Choroid plexus epithelial cell (primary cell): ENCODE measurements at regions not wholly inside any gene's neighbourhood (a gene's known extent, or its start where the extent isn't known, plus 50 kb on each side); places are given as distances from the start of the nearest gene placed in this dataset.

ENCODE experiments used
- DNase-seq: peaks from one replicate; pipeline ENCODE4 v3.0.0-alpha.2; 2010; ENCODE audit warnings: low read depth
- H3K4me3 ChIP-seq: 2 replicates; pipeline ENCODE4 v1.5.1; 2011; ENCODE audit warnings: low read depth, mild to moderate bottlenecking, control low read depth, low read length, moderate library complexity
- TF ChIP-seq, protein P1 (sequence below): conservative IDR thresholded peaks from 2 replicates; pipeline ENCODE4 v1.5.1; 2011; ENCODE audit warnings: low read depth, mild to moderate bottlenecking, control low read depth, inconsistent platforms, low read length, moderate library complexity

DNA sequence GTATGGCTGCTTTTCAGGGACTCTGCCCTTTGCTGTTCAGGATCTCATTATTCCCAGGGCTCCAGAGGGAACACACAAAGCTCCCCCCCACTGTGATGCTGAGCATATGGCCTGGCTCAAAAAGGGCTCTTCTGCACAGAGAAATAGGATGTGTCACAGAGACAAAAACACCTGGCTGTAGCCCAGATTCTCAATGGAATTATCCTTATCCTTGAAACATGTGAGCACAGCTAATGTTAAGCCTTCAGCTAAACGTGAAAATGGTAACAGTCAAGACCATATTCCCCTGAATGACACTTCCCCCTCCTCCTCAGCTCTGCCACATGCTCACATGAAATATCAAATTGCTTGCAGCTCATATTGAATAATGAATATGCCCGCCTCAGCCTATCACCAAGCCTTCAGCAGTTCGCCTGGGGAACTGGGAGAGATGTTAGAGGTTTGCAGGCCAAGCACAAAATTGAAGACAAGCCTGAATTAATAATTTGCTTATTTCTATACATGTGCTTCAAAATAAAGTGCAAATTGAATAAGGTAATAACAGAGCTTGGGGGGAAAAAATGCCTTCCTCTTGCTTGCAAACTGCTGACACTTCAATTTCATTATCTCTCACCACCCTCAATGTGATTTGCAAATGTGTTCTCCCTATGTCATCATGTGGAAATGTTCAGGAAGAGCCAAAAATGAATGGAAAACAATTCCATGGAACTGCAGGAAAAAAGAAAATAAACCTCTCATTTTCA lies 181.0 kb upstream of the HNRNPA3 start:
- TF ChIP-seq, protein P1, sequence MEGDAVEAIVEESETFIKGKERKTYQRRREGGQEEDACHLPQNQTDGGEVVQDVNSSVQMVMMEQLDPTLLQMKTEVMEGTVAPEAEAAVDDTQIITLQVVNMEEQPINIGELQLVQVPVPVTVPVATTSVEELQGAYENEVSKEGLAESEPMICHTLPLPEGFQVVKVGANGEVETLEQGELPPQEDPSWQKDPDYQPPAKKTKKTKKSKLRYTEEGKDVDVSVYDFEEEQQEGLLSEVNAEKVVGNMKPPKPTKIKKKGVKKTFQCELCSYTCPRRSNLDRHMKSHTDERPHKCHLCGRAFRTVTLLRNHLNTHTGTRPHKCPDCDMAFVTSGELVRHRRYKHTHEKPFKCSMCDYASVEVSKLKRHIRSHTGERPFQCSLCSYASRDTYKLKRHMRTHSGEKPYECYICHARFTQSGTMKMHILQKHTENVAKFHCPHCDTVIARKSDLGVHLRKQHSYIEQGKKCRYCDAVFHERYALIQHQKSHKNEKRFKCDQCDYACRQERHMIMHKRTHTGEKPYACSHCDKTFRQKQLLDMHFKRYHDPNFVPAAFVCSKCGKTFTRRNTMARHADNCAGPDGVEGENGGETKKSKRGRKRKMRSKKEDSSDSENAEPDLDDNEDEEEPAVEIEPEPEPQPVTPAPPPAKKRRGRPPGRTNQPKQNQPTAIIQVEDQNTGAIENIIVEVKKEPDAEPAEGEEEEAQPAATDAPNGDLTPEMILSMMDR: no peak
- DNase-seq: no peak
- no peak overlapping the region for H3K4me3 ChIP-seq

DNA sequence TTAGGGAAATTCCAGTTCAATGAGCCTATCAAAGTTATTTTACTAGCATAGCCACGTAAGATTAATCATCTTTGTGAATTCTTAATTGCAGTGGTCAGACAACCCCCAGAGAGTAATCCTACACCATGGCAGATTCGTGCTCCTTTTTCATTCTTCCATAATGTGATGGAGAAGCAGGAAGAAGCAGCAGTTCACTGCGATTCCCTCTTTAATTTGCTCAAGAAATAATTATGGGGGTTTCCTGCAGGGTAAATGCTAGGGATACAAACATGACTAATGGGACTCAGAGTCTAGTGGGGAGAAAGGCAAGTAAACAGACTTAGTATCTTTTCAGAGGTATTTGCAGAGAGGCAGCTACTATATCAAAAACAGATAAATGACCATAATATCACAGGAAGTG lies 175.8 kb upstream of the HNRNPA3 start:
- TF ChIP-seq, protein P1: no peak
- no peak for DNase-seq
- H3K4me3 ChIP-seq: no peak overlapping the region

DNA sequence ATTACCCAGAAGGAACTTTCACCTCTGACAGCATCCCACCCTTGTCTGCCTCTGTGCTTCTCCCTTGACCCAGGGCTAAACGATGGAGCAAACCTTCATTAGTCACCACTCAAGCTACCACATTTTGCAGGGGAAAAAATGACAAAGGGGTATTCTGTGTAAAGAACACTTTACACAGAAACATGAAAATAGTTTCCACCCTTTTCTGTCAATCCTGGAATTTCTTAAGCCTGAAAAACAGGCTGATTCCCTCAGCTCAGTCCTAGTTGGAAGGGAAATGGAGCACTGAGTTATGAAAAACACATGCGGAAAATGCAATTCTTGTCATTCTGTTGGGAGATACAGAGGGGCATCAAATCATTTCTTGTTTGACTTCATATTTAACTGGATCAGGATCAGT lies 175.0 kb upstream of the HNRNPA3 start:
- TF ChIP-seq, protein P1: no peak
- no peak overlapping the region for H3K4me3 ChIP-seq
- DNase-seq: no peak

DNA sequence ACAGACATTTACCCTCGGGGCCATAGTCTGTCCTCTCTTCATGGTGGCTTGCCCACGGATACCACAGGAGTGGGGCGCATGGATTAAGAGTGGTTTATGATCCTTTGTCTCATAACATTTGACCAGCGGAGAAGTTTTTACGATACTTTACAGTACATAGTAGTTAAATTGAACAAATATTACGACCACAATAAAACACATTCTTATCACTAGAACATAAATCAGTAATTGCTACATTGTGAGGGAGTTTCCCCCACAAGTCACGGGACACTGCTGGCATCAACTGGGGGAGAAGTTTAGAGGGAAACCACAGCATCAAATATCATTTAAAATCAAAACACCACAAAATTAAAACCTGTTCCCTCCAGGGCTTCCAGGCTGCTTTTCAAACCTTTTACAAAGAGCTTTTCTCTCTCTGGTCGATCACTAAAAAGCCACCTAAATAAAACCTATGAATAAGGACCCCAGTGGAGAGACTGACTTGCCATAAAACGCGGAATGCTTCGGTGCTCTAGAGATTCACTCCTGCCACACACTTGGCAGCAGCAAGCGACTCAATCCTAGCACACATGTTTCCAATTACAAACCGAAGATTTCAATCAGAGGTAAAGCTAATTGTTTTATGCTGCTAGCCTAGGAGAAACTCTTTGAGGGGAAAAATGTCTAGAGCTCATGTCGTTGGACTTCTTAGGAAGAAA lies 173.7 kb upstream of the HNRNPA3 start:
- TF ChIP-seq, protein P1: no peak
- no peak overlapping the region for H3K4me3 ChIP-seq
- DNase-seq: no peak

DNA sequence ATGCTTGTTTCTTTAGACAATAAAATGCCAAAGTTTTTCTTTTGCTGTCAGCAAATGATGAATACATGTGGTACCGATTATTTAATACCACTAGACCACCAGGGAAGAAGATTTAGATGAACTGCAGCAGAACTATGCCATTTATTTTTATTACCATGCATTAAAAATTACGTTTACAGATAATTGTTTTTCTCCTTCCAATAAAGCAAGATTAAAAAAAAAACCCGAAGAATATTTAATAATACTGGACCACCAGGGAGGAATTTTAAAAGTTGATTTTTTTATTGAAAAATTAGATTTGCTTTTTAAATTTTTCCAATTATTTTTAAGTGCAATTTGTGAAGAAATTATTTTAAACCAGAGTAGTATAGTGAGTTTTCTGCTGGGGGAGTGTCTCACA lies 170.3 kb upstream of the HNRNPA3 start:
- TF ChIP-seq, protein P1: no peak
- no peak overlapping the region for H3K4me3 ChIP-seq
- DNase-seq: no peak

DNA sequence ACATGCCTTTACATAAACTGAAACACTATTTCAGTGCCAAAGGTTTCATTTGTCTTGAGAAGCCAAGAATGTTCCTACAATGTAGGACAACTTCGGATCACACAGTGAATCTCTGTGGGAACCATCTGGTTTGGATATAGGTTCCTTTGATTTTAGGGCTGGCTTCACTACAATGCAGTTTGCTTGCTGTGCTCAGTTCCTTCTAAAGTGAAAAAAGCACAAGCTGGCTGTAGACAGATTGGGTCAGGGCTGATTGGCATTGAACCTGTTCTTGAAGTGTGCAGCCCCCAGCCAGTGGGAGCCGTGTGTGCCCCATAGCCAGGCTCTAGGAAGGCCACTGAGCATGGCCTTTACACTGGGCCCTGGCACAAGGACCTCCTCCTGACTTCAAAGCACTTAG lies 167.9 kb upstream of the HNRNPA3 start:
- DNase-seq: no peak
- TF ChIP-seq, protein P1: no peak
- H3K4me3 ChIP-seq: no peak overlapping the region

DNA sequence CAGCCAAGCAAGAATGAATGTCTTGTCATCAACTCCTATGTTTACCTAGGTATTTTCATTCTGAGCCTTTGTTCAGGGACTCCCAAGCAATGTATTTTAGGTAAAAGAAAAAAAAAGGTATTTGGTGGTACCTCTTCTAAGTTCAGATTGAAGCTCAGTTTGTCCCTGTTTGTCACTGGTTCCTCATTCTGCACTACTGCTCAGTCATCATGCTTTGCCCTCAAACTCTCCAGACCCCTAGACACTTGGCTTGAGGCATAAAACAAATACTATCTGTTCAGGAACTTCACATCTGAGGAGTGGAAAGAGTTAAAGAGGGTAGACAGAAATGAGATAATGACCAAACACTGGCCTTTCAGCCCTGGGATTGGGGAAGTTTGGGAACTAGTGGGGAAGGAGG lies 163.6 kb upstream of the HNRNPA3 start:
- no peak for DNase-seq
- TF ChIP-seq, protein P1: no peak
- H3K4me3 ChIP-seq: no peak overlapping the region
